ENCODE measurements at regions not wholly inside any gene's neighbourhood (a gene's known extent, or its start where the extent isn't known, plus 50 kb on each side); places are given as distances from the start of the nearest gene placed in this dataset.

- DNase-seq (ENCODE audit: low spot score): no peak
Observed at GRCh38 chr22:27148886-27149470, 491.6 kb downstream of the MIAT start.

- no peak for DNase-seq (ENCODE audit: low spot score)
Observed at GRCh38 chr22:27149921-27150543, 492.6 kb downstream of the MIAT start.

GRCh38 chr22:27150544-27150941 lies 493.2 kb downstream of the MIAT start:
- no peak for DNase-seq (ENCODE audit: low spot score)

- DNase-seq (ENCODE audit: low spot score): no peak
Observed at GRCh38 chr22:27151407-27151806, 494.0 kb downstream of the MIAT start.

- DNase-seq (ENCODE audit: low spot score): no peak
Observed at GRCh38 chr22:27152033-27152432, 494.6 kb downstream of the MIAT start.

GRCh38 chr22:27152883-27153282 lies 495.5 kb downstream of the MIAT start:
- DNase-seq (ENCODE audit: low spot score): no peak

- DNase-seq (ENCODE audit: low spot score): no peak
Observed at GRCh38 chr22:27153386-27153785, 496.0 kb downstream of the MIAT start.

- DNase-seq (ENCODE audit: low spot score): no peak
Observed at GRCh38 chr22:27154717-27155116, 497.3 kb downstream of the MIAT start.

GRCh38 chr22:27156821-27157489 lies 499.6 kb downstream of the MIAT start:
- DNase-seq (ENCODE audit: low spot score): no peak

- DNase-seq (ENCODE audit: low spot score): no peak
Observed at GRCh38 chr22:27157666-27158370, 500.4 kb downstream of the MIAT start.

- no peak for DNase-seq (ENCODE audit: low spot score)
Observed at GRCh38 chr22:27159016-27159415, 501.6 kb downstream of the MIAT start.

GRCh38 chr22:27159716-27160295 lies 502.4 kb downstream of the MIAT start:
- no peak for DNase-seq (ENCODE audit: low spot score)

- no peak for DNase-seq (ENCODE audit: low spot score)
Observed at GRCh38 chr22:27163162-27164137, 506.1 kb downstream of the MIAT start.

- DNase-seq (ENCODE audit: low spot score): no peak
Observed at GRCh38 chr22:27164781-27165503, 507.6 kb downstream of the MIAT start.

- DNase-seq (ENCODE audit: low spot score): no peak
Observed at GRCh38 chr22:27168681-27169080, 511.3 kb downstream of the MIAT start.

- DNase-seq (ENCODE audit: low spot score): no peak
Observed at GRCh38 chr22:27170491-27170890, 513.1 kb downstream of the MIAT start.

GRCh38 chr22:27171212-27171611 lies 513.8 kb downstream of the MIAT start:
- no peak for DNase-seq (ENCODE audit: low spot score)

GRCh38 chr22:27173530-27173929 lies 516.1 kb downstream of the MIAT start:
- no peak for DNase-seq (ENCODE audit: low spot score)

- no peak for DNase-seq (ENCODE audit: low spot score)
Observed at GRCh38 chr22:27175021-27175838, 517.8 kb downstream of the MIAT start.

GRCh38 chr22:27175974-27176373 lies 518.6 kb downstream of the MIAT start:
- DNase-seq (ENCODE audit: low spot score): no peak

Measured in iPS-NIHi11 (cell line).